NCI-H82 (cell line): ENCODE measurements at regions not wholly inside any gene's neighbourhood (a gene's known extent, or its start where the extent isn't known, plus 50 kb on each side); places are given as distances from the start of the nearest gene placed in this dataset.

Experiments
- DNase-seq: peaks from one replicate; lab custom pipeline; 2025; lab: John Stamatoyannopoulos, UW

DNA sequence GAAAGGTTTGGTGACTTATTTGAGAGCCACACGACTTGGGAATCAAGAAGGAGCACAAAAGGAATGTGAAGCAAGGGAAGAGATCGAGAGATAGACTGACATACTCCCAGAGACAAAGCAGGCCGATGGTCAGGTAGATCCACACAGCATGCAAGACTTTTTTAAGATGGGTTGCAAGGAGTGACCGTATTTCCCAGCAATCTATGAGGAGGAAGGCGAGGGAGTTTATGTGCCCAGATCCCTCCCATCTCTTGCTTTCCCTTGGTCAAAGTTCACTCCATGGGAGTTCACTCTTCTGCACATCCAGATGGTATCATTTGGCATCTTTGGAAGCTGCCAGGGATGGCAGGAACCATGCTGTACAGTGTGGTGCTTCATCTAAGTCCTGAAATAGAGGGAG is 148.9 kb downstream of the RMI1 start:
- no peak for DNase-seq

DNA sequence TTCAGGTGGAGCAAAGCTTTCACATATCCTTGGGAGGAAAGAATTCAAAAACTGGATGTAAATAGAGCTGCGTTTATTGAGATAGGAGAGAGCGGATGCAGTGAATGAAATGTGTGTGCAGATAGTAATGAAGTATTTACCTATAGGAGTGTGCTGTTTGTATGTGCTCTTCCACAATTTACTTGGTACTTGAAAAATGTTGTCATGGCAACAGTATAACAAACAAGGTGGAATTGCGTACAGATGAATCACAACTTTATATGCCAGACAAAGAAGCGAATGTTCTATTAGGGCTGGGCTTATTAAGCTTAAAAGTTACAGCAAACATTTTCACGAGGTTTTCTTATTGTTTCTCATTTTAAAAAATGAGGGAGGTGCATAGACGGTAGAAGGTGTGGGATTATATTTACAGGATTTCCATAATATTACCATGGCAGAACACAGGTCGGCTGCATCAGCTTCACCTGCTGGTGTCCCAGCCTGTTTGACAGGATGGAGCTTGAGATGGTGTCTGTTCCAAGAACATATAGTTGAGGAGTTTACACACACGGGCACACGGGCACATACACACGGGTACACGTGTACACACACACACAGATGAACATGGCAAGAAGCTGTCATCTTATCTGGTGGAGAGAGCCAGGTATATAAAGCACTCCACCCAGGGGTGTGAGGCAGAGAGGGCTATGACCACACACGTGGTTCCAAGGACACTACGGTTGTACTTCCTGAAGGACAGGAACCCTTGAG is 155.7 kb downstream of the RMI1 start:
- DNase-seq, result no peak

DNA sequence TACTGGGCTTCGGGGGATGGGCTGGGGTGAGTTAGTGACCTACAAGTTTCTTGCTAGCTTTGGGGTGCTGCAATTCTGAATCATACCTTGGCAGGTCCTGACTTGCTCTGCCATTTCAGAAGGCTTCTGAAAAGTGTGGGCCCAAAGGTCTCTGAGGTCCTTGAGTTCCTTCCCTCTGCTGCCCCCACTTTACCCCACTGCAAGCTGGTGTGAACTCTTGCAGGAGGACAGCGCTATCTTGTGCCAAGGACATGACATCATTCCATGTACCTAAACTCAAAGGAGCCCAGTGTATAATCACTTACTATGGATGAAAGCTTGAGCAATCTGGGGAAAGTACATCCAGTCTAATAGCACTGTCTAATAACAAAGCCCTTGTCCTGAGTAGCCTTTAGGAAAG is 157.4 kb downstream of the RMI1 start:
- DNase-seq, result no peak

DNA sequence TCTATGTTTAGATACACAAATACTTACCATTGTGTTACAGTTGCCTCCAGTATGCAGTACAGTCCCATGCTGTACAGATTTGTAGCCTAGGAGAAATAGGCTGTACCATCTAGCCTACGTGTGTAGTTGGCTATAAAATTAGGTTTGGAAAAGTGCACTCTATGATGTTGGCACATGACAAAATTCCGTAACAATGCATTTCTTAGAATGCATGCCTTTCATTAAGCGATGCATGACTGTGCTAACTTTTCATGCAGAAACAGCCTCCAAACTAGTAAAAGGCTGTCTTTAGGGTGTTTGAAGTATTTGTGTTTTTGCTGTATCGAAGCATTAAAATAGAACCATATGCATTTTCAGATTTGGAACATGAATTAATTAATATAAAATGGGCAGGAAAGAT is 157.9 kb downstream of the RMI1 start:
- no peak for DNase-seq

DNA sequence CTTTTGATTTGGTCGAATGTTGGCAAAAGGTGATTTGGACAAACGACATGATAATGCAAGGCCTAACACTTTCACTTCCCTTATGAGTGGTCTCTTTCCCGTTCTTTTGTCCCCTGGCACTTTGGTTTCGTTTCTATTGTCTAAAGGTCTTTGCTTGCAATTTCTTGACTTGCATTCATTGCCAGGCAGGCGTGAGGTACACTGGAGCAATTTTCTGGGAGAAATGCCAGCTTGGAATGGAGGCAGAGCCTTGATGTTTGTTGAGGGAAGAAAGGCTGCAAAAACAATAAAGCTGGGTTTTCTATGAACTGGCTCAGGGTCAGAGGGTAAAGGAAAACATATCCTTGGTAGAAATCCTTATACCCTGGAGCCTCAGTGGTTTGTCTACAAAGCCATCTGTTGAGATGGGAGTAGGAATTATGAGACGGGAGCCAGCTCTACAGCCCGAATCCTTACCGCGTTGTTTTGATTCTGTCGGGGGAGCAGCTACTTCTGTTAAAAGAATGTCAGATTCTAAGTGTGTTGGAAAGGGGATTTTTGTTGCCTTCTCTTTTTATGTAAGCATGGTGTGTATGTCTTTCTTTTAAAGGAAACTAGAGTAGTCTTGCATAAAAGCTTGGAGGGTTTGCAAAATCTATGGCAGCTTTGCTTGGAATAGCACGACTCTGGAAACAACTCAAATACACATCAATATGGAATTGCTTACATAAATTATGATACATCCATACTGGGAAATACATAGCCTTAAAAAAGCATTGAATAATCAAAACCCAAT is 158.9 kb downstream of the RMI1 start:
- DNase-seq, result no peak

DNA sequence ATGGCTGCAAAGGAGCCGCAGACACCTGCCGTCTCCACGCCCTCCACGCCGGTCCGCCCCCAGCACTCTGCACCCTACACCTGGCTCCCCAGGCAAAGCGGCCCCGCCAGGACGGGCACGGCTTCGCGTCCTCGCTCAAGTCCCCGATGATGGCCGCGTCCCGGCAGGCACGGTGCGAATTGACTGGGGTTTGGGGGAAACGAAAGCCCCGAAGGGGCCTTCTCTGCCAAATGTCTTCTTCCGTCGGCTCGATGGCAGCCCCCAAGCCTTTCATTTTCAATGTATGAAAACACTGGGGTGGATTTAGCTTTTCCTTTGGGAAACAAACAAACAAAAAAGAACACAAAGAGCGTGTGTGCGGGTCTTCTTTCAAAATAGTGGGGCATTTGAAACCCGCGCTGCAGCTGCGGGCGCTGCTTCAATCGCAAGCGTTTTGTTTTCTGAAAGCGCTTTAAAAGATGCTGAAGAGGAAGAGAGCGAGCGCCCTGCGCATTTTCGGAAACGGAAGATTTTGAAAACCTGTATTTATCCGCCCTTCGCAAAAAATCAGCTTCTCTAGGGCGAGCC is 160.0 kb downstream of the RMI1 start:
- DNase-seq, result no peak

DNA sequence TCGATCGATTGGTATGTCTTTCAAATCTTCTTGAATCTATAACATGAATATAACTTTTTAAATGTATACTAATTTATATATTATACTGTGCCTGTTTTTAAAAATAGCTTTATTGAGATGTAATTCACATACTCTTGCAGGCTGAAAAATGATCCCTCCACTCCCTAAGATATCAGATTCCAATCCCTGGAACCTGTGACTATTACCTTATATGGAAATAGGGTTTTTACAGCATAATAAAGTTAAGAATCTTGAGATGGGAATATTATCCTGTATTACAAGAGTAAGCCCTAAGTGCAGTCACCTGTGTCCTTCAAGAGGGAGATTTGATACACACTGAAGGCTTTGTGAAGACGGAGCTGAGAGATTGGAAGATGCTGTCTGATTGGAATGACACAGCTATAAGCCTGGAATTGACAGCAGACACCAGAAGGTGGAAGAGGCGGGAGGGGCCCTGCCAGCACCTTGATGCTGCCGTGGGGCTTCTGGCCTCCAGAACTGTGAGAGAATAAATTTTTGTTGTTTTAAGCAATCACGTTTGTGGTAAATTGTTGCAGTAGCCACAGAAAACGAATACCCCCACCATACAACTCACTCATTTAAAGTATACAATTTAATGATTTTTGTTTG is 161.3 kb downstream of the RMI1 start:
- peak; percentile 64 for DNase-seq

DNA sequence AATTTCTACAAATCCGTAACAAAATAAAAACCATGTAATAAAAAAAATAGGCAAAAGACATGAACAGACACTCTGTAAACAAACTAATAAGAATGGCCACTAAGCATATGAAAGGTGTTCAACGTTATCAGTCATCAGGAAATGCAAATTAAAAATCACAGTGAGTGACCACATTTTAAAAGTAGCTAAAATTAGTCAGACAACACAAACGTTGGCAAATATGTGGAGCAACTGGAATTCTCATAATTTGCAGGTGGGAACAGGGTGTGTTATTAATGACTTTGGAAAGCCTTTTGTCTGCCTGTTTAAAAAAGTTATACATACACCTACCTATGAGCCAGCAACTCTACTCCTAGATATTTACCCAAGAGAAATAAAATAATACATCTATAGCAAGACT is 164.4 kb downstream of the RMI1 start:
- DNase-seq, result no peak

DNA sequence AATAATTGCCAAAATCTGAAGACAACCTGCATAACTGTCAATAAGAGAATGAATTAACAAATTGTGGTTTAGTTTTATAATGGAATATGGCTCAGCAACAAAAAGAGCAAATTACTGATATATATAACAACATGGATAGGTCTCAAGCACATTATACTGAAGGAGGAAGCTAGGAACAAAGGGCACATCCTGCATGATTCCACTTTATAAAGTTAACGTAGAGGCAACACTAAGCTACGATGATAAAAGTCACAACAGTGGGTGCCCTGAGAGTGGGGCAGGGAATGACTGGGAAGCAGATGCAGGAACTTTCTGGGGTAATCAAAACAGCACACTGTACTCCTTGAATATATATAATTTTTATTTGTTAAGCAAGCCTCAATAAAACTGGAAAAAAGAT is 165.2 kb downstream of the RMI1 start:
- no peak for DNase-seq

DNA sequence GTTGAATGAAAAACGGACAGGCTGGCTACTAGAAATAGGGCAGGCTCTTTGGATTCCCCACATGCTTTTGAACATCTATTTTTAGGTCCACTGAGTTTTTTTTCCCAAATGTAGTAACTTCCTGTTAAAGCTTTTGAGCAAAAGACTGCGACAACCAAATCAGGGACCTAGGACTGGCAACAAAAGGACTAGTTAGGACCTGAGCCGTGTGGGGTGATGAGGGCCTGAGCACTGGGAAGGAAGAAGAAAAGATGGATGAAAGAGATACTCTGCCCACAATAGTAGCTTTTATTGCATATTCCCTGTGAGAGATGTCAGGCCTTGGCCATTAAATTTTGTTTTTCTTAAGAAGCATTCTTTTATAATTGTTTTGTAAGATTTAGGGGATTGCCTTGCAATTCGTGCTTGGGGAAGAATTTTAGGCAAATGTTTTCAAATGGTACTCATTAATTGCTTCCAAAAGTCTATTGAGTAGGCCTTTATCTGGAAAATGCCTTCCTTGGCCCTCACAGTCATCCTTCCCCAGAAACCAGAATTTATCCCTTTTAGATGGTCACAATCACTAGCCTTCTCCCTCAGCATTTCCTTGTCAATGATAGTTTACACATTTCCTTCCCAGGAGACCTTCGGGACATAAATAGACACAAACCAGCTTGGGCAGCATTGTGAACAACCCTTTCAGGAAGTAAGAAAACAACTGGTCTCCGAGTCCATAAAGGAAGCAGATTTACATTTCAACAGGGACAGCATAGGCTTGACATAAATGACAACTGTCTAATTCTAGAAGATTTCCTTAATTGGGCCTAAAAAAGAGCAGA is 166.5 kb downstream of the RMI1 start:
- DNase-seq, result no peak

DNA sequence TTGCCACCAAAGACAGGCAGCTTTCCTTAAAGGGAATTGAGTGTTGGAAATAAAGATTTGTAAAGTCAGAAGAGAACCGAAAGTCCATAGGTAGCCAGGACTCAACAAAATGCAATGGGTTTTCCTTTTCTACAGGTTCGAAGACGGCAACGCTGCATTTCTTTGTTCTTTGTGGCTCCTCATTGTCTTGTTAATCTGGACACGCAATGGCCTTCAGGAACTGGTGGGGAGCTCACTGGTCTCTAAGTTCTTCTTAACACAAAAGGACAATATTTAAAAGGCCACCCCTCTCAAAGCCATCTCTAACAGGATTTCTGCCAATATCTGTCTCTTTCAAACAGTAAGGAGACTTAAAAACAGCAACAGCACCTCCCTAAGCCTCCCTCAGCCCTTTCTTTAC is 170.6 kb downstream of the RMI1 start:
- DNase-seq, result no peak

DNA sequence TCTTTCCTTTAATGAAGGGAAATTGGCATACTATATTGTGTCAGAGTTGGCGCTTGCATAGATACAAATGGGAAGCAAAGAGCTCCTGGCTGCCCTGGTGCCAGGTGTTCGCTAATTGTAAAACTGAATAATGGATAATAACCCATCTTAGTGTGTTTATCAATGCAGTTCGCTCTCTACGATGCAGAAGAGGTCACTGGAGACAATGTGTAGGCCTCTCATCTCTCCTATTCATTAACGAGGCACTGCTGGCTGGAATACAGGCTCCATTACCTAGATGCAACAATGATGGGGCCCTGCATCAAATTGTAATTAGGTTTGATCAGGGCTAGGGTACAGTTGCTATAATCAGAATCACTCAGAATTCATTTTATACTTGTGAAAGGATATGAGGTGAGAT is 171.0 kb downstream of the RMI1 start:
- no peak for DNase-seq

DNA sequence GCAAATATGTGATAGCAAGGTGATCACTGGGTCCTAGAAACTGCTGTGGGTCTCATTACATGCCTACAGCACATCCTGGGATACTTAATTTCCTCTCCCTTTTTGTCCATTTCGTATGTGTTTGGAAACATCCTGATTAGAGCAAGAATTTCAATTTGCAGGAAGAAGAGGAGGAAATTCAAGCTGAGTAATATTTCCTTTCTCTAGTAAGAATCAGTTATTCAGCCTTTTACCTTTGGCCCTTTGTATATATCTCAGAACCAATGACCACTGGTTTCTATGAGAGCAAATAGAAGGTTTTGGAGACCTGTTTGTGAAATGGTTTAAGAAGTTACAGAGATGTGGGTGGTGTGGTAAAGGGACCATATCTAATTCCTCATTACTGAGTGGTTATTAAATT is 171.6 kb downstream of the RMI1 start:
- no peak for DNase-seq

DNA sequence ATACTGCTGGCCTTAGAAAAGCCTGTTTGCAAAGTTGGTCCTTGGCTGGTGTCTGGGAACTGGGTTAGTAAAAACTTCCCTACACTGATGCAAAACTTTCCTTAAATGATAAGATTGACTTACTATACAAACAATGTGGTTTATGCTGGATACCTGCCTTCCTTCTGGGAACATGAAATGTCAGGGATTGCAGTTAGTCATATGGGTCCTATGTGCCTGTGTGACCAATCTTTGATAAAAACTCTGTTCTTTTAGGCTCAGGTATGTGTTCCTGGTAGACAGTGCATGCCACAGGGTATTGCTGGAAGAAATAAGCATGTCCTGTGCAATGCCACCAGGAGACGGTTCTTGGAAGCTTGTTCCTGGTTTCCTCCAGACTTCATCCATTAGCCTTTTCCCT is 173.3 kb downstream of the RMI1 start:
- no peak for DNase-seq

DNA sequence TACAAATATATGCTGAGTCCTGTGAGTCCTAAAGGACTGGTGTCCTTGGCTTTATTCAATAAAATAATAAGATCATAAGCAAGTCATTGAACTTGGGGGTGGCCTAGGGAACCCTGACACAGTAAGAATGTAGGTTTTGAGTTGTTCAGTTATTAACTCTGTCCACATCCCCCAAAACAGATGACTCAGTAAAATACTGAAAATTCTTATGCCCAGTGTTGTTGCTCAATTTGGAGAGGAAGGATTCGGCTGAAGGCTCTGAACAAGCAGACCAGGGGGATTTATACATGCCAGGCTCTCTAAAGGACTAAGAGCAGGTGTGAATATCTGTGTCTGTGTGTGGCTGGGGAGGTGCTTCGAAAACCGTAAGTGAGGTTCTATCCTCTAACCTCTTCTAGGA is 173.7 kb downstream of the RMI1 start:
- DNase-seq, result no peak

DNA sequence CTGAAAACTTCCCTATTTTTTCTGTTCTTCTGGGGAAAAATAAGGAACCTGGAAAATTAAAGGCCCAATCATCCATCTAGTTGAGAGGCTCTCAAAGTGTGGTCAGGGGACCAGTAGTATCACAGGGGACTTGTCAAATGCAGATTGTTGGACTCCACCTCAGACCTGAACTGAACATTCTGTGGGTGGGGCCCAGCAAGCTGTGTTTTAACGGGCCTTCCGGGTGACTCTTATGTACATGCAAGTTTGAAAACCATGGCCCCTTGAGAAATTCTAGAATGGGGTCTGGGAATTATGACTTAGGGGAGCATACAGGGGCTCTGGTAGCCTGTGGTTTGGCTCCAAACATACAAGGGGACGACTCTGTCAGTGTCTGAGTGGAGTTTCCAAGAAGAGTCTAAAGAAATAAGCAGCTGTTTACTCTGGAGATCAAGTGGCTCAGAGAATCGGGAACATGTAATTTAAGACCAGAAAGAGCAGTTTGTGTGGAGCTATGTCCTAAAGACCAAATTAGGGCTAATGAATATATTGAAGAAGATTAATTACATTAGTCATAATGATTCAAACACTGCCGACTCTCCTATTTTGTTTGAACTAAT is 177.4 kb downstream of the SLC28A3 start:
- DNase-seq, result no peak

DNA sequence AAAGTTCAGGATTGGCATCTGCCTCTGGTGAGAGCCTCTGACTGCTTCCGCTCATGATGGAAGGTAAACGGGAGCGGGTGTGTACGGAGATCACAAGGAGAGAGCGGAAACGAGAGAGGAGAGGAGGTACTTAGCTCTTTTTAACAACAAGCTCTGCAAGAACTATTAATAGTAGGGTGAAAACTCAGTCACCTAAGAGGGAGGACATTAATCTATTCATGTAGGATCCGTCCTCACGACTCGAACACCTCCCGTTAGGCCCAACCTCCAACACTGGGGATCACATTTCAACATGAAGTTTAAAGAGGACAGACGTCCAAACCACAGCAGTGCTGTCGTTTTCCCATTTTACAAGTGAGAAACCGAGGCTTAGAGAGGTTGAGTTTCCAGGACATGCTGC is 173.7 kb downstream of the SLC28A3 start:
- no peak for DNase-seq

DNA sequence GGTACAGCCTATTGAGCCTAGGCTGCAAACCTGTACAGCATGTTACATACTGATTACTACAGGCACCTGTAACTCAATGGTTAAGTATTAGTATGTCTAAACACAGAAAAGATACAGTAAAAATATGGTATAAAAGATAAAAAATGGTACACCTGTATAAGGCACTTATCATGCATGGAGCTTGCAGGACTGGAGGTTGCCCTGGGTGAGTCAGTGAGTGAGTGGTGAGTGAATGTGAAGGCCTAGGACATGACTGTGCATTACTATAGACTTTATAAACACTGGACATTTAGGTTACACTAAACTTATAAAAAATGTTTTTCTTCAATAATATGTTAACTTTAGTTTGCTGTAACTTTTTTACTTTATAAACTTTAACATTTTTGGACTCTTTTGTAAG is 171.3 kb downstream of the SLC28A3 start:
- no peak for DNase-seq

DNA sequence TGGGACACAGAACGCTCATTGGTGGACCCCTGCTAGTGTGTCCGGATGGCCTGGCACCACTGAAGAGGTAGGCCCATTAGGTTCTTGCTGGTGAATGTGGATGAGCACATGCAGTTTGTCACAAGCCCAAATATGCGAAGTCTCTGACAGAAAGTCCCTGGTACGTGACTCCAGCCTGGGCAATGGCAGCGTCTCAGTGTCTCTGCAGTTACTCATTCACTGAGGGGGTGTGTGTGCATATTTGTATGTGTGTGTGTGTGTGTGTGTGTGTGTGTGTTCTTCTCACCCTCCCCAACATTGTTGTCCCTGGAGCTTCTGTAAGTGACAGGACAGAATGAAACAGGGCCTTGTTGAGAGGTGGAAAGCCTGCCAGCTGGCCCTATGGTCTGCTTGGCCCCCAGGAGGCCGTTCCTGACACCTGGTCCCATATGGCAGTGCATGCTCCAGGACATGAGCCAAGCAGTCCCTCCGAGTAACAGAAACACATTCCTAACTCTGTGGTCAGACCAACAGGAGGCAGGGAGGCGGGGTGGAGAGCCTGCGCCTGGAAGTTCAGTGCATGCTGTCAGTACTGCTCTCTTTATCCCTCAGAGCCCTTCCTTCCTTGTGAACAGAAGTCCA is 169.9 kb downstream of the SLC28A3 start:
- DNase-seq, result peak; percentile 76

DNA sequence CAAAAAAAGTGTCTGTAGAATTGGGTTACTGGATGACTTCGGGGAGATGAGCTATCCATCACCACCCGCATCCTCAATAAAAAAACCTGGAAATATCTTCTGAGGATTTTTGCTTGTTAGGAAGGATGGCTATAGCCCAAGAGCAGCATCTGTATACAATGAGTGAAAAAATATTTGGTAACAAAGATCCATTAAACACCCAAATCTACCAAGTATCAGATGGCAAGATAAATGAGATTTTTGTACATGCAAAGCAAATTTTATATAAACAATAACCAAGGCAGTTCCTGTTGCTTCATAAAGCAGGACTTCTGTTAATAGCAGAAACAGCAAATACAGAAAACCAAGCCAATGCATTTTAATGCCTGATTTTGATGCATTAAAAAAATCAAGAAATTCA is 166.6 kb downstream of the SLC28A3 start:
- no peak for DNase-seq

DNA sequence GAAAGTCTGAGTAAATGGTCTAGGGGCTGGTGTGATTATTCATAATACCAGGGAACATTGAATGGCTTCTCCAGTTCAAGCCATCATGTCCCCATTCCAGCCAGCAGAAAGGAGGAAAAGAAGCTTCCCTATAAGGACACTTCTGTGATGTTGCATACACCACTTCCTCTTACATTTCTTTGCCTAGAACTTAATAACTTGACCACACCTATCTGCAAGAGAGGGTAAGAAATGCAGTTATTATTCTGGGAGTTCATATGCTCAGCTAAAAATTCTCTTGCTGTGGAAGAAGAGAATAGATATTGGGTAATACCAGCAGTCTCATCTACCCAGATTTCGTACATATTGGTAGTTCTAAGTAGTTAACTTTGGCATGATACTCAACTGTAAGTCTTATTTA is 166.1 kb downstream of the SLC28A3 start:
- no peak for DNase-seq
